ENCODE measurements at regions not wholly inside any gene's neighbourhood (a gene's known extent, or its start where the extent isn't known, plus 50 kb on each side); places are given as distances from the start of the nearest gene placed in this dataset.

- DNase-seq (peak in 1 of 2 donors; percentile 24), ATAC-seq (peak; percentile 46 to 73 (median 60))
- 4% methylated on average over 85 of the region's 85 CpGs for WGBS (ENCODE audit: insufficient coverage)
- no peaks in the 10 kb centered on the region for H3K36me3 ChIP-seq (ENCODE audit: control insufficient read depth, insufficient read depth, low read length)
- H3K4me3 Mint-ChIP-seq = peak overlapping the region; percentile 68
- no peaks in the 10 kb centered on the region for H3K4me1 Mint-ChIP-seq
- H3K27ac ChIP-seq (ENCODE audit: low read length) = no peak overlapping the region
- no peak overlapping the region for H3K4me3 ChIP-seq (ENCODE audit: low read length)
- peaks cover 10 to 12% of the 10 kb centered on the region in 2 donors for H3K27me3 Mint-ChIP-seq (ENCODE audit: low read depth in 2 of 2)
- peaks cover 21% of the 10 kb centered on the region for H3K27me3 ChIP-seq (ENCODE audit: control insufficient read depth, insufficient read depth, low read length)
- H3K27ac Mint-ChIP-seq = no peak overlapping the region
- no peaks in the 10 kb centered on the region for H3K9me3 Mint-ChIP-seq
- intact Hi-C loops (cut with micrococcal nuclease) = no loop called here
- TF ChIP-seq CTCF (IDR thresholded peaks at IDR 0.05) = no peak
- H3K9me3 ChIP-seq (ENCODE audit: control insufficient read depth, insufficient read depth, low read length) = no peaks in the 10 kb centered on the region
- peaks cover 9% of the 10 kb centered on the region for H3K4me1 ChIP-seq (ENCODE audit: control insufficient read depth, insufficient read depth, low read length)
- H3K36me3 Mint-ChIP-seq = no peaks in the 10 kb centered on the region
These were observed 53.4 kb upstream of the FHIP2A start for GRCh38 chr10:114767986-114768821.

- H3K4me3 Mint-ChIP-seq = peak overlapping the region; percentile 25
- no peak overlapping the region for H3K27ac ChIP-seq (ENCODE audit: low read length)
- H3K36me3 Mint-ChIP-seq = no peaks in the 10 kb centered on the region
- H3K27me3 Mint-ChIP-seq (ENCODE audit: low read depth in 2 of 2) = peaks cover 16 to 22% of the 10 kb centered on the region in 2 donors
- no peak overlapping the region for H3K4me3 ChIP-seq (ENCODE audit: low read length)
- H3K27me3 ChIP-seq (ENCODE audit: control insufficient read depth, insufficient read depth, low read length) = peaks cover 21% of the 10 kb centered on the region
- no peak for ATAC-seq
- no peak for TF ChIP-seq CTCF (IDR thresholded peaks at IDR 0.05)
- intact Hi-C loops (cut with micrococcal nuclease) = no loop called here
- no peak overlapping the region for H3K27ac Mint-ChIP-seq
- no peaks in the 10 kb centered on the region for H3K36me3 ChIP-seq (ENCODE audit: control insufficient read depth, insufficient read depth, low read length)
- H3K9me3 ChIP-seq (ENCODE audit: control insufficient read depth, insufficient read depth, low read length) = no peaks in the 10 kb centered on the region
- peaks cover 9% of the 10 kb centered on the region for H3K4me1 ChIP-seq (ENCODE audit: control insufficient read depth, insufficient read depth, low read length)
- DNase-seq = no peak
- no peaks in the 10 kb centered on the region for H3K4me1 Mint-ChIP-seq
- H3K9me3 Mint-ChIP-seq = no peaks in the 10 kb centered on the region
These were observed 51.6 kb upstream of the FHIP2A start for GRCh38 chr10:114770009-114770408.

- Mint-ChIP-seq H3K4me3 (no peak overlapping the region), H3K9me3 (no peaks in the 10 kb centered on the region), H3K36me3 (no peaks in the 10 kb centered on the region), H3K27ac (no peak overlapping the region), H3K4me1 (no peaks in the 10 kb centered on the region), H3K27me3 (ENCODE audit: low read depth in 2 of 2) (peaks cover 18 to 24% of the 10 kb centered on the region in 2 donors)
- ATAC-seq = no peak
- H3K27me3 ChIP-seq (ENCODE audit: control insufficient read depth, insufficient read depth, low read length) = peaks cover 15% of the 10 kb centered on the region
- H3K4me1 ChIP-seq (ENCODE audit: control insufficient read depth, insufficient read depth, low read length) = peaks cover 9% of the 10 kb centered on the region
- H3K4me3 ChIP-seq (ENCODE audit: low read length) = no peak overlapping the region
- no peaks in the 10 kb centered on the region for H3K36me3 ChIP-seq (ENCODE audit: control insufficient read depth, insufficient read depth, low read length)
- DNase-seq = no peak
- intact Hi-C loops (cut with micrococcal nuclease) = no loop called here
- no peak for TF ChIP-seq CTCF (IDR thresholded peaks at IDR 0.05)
- 100% methylated on average over 1 of the region's 1 CpG for WGBS (ENCODE audit: insufficient coverage)
- H3K27ac ChIP-seq (ENCODE audit: low read length) = no peak overlapping the region
- H3K9me3 ChIP-seq (ENCODE audit: control insufficient read depth, insufficient read depth, low read length) = no peaks in the 10 kb centered on the region
These were observed 50.4 kb upstream of the FHIP2A start for GRCh38 chr10:114771157-114771556.

- no peak overlapping the region for H3K27ac ChIP-seq (ENCODE audit: low read length)
- ATAC-seq = no peak
- no peaks in the 10 kb centered on the region for H3K9me3 Mint-ChIP-seq
- peaks cover 16 to 20% of the 10 kb centered on the region in 2 donors for H3K27me3 Mint-ChIP-seq (ENCODE audit: low read depth in 2 of 2)
- H3K4me3 Mint-ChIP-seq = no peak overlapping the region
- no peaks in the 10 kb centered on the region for H3K36me3 Mint-ChIP-seq
- TF ChIP-seq CTCF (IDR thresholded peaks at IDR 0.05) = no peak
- no peaks in the 10 kb centered on the region for H3K4me1 Mint-ChIP-seq
- H3K36me3 ChIP-seq (ENCODE audit: control insufficient read depth, insufficient read depth, low read length) = no peaks in the 10 kb centered on the region
- H3K4me1 ChIP-seq (ENCODE audit: control insufficient read depth, insufficient read depth, low read length) = peaks cover 9% of the 10 kb centered on the region
- no peak overlapping the region for H3K4me3 ChIP-seq (ENCODE audit: low read length)
- no peak for DNase-seq
- no peaks in the 10 kb centered on the region for H3K9me3 ChIP-seq (ENCODE audit: control insufficient read depth, insufficient read depth, low read length)
- peaks cover 9% of the 10 kb centered on the region for H3K27me3 ChIP-seq (ENCODE audit: control insufficient read depth, insufficient read depth, low read length)
- no peak overlapping the region for H3K27ac Mint-ChIP-seq
- intact Hi-C loops (cut with micrococcal nuclease) = no loop called here
These were observed 49.8 kb upstream of the FHIP2A start for GRCh38 chr10:114771749-114772148.
